ENCODE measurements at regions not wholly inside any gene's neighbourhood (a gene's known extent, or its start where the extent isn't known, plus 50 kb on each side); places are given as distances from the start of the nearest gene placed in this dataset.
A peak's percentile ranks its signal among the peaks of the same experiment; 100 is the strongest.
"Not testable (repeated sequence)": the region's sequence is repeated elsewhere in the genome, so short reads cannot be mapped to it uniquely, and the experiment has no call there.

DNA sequence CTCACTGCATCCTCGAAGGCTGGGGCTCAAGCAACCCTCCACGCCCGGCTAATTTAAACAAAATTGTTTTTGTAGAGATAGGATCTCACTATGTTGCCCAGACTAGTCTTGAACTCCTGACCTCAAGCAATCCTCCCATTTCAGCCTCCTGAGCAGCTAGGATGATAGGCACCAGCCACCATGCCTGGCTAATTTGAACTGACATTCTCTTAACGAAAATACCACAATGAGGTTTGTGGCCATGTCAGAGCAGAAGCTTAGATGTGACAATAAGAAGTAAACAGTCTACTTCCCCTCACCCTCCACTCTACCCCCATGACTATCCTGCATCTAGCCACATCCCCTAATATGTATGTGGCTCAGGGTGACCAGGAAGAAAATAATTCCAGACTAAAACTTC is 74.8 kb upstream of the PLCB4 start:
- DNase-seq, result peak; percentile 54

GRCh38 chr20:8995761-8996160 is 73.1 kb upstream of the PLCB4 start:
- DNase-seq, result peak; percentile 27

- DNase-seq, result no peak
Observed at GRCh38 chr20:8996817-8997512, 71.9 kb upstream of the PLCB4 start.

DNA sequence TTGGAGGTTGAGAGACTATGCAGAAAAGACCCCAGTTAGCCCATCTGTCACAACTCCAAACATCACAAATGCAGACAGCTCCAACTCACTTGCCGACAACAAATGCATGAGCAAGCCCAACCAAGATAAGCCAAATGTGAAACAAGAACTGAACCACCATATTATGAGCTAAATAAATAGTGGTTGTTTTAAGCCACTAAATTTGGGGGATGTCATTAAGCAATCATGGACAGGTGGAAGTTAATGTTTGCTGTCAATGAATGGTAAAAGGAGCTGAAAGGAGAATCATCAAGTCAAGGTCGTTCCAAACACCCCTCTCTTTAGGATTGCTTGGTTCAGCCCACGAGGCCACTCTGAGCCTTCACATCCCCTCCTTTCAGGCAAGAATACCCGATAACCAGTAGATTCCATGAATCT is 71.2 kb upstream of the PLCB4 start:
- no peak for DNase-seq

- DNase-seq, result no peak
Observed at GRCh38 chr20:9011121-9011520, 57.8 kb upstream of the PLCB4 start.

DNA sequence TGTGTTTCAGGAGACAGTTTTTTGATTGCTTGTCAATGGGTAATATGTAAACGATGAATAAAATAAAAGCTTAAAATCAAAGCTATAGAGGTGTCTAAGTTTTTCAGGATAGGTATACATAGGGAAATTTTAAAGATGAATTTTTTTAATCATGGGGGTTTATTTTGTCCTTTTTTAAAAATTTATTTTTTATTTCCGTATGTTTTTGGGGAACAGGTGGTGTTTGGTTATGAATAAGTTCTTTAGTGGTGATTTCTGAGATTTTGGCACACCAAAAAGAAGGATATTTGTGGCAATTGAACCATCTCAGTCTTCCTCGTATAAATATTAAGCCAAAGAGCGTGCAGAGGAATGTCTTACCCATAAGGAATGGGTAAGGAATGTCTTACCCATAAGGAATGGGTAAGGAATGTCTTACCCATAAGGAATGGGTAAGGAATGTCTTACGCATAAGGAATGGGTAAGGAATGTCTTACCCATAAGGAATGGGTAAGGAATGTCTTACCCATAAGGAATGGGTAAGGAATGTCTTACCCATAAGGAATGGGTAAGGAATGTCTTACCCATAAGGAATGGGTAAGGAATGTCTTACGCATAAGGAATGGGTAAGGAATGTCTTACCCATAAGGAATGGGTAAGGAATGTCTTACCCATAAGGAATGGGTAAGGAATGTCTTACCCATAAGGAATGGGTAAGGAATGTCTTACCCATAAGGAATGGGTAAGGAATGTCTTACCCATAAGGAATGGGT is 53.5 kb upstream of the PLCB4 start:
- DNase-seq, result not testable (repeated sequence)

GRCh38 chr20:9015984-9016324 is 52.9 kb upstream of the PLCB4 start:
- no peak for DNase-seq

DNA sequence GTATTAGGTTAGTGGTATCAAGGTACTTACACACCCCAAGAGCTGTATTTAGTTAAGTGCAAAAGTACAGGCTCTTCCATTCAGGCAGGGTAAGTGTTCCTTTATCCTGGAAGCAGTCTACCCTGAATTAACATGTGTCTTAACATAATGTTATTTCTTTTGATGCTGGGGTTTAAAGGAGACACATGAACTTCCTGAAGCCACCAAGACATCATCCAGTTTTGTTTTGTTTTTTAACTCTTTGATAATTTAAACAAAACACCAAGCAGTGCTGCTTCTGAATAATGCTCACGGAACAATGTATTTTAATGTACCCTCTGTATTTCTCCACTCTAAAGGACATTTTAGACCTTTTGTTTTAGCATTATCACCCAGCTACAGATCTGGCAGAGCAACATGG is 50.5 kb upstream of the PLCB4 start:
- DNase-seq, result no peak

Measured in hematopoietic multipotent progenitor cell treated with erythropoietin and hydrocortisone succinate and interleukin-3 and kit ligand, for 6 days (in vitro differentiated cells).